ENCODE measurements at regions not wholly inside any gene's neighbourhood (a gene's known extent, or its start where the extent isn't known, plus 50 kb on each side); places are given as distances from the start of the nearest gene placed in this dataset.

GRCh38 chr11:133720951-133721350, 124.4 kb downstream of the SPATA19 start:
- no peak for DNase-seq (ENCODE audit: low spot score)

DNA sequence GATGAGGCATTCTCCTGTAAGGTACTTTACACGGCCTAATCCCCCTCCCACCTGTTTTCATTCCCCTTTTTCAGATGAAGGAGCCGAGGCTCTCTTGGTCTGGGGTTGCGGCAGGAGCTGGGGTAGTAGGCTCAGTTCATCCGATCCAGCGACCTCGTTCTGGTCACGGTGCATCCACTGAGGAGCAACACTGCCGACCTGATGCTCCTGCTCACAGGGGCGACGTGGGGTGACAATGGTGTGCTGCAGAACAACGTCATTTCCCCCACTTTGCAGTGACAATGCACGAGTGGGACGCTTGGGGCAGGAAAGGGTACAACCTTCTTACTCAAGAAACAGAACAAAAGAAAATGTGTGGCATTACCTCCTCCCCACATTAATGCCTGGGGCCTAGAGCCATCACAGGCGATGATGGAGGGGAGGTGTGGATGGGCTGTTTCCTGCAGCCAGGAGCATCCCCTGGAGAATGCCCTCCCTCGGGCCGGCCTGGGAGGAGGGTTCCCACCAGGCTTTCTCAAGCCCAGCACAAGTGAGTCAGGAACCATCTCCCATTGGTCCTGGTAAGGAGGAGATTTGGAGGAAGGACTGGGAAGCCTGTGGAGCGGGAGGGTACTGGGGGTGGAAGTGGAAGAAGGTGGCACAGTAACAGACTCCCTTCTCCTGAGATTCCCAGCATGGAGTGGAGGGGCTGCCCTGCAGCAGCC, 125.6 kb downstream of the SPATA19 start:
- no peak for DNase-seq (ENCODE audit: low spot score)

DNA sequence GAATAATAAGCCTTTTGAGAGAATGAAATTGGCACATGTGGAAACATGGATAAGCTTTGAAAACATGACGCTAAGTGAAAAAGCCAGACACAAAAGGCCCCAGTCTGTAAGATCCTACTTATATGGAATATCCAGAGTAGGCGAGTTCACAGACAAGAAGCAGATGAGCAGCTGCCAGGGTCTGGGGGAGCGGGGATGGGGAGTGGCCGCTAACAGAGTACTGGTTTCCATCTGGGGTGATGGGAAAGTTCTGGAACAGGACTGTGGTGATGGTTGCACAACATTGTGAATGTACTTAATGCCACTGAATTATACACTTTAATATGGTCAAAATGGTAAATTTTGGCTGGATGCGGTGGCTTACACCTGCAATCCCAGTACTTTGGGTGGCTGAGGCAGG, 126.5 kb downstream of the SPATA19 start:
- no peak for DNase-seq (ENCODE audit: low spot score)

DNA sequence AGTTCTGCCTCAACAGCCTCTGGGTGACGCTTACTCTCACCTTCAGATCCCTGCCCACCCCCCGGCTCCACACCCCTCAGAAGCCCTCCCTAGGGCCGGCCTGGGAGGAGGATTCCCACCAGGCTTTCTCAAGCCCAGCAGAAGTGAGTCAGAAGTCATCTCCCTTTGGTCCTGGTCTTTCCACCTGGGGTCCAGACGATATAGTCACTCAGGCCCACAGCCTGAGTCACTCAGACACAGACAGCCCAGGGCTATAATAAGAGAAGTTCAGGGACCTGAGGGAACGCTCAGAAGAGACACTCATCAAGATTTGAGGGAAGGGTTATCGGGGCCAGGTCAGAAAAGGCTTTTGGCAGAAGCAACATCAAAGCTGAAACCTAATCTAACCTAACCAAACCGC, 127.1 kb downstream of the SPATA19 start:
- no peak for DNase-seq (ENCODE audit: low spot score)

- no peak for DNase-seq (ENCODE audit: low spot score)
Measured at GRCh38 chr11:133716602-133717001, 128.7 kb downstream of the SPATA19 start.

GRCh38 chr11:133715602-133716001, 129.7 kb downstream of the SPATA19 start:
- no peak for DNase-seq (ENCODE audit: low spot score)

GRCh38 chr11:133714471-133715375, 130.6 kb downstream of the SPATA19 start:
- no peak for DNase-seq (ENCODE audit: low spot score)

DNA sequence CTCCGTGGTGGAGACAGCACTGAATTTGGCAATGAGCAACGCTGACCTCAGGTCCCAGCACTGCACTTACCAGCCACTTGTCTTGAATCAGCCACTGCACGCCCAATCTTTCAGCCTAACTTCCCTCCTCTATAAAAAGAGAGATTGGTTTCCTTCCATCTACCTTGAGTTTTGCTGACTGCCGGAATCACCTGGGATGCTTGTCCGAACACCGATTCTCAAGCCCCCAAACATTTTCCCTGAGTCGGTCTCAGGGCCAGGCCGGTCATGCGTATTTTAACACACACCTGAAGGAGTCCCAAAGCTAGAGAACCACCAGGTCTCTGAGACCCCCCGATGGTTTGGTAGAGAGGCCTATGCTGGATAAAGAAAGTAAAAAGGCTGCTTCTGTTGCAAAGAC, 131.5 kb downstream of the SPATA19 start:
- no peak for DNase-seq (ENCODE audit: low spot score)

DNA sequence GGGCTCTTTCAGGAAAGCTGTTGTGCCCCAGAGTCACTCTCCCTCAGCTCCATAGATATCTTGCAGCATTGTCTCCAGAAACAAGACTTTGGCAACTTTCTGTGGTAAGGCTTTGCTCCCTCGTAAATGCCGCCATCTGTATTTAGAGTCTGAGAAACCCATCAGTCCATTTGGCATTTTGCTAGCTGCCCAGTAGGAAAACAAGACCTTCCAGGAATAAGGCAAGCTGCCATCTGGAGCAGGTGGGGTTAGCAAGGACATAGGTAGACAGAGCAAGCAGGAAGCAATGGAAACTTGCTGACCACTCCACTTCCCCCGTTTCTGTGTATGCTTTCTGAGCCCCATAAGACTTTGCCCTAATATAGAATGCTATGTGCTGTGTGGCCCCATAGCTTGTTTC, 131.9 kb downstream of the SPATA19 start:
- DNase-seq (ENCODE audit: low spot score) = no peak

- no peak for DNase-seq (ENCODE audit: low spot score)
Measured at GRCh38 chr11:133712051-133712560, 133.2 kb downstream of the SPATA19 start.

DNA sequence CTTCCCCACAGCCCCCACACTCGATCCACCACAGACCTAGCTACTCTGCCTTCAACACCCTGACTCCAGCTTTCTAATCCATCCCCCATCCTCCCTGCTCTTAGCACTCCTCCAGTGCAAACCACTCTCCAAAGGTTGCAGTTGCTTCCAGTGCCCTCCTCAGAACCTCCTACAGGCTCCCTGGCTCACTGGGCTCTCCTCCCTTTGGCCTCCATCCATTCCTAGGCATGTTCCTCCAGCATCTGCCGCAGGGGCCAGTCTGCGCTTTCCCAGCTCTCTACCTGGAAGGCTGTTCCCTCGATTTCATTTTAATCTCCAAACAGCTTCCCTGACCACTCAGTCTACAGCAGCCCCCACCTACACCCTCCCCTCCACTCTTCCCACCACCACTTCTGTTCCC, 133.8 kb downstream of the SPATA19 start:
- DNase-seq (ENCODE audit: low spot score) = no peak

DNA sequence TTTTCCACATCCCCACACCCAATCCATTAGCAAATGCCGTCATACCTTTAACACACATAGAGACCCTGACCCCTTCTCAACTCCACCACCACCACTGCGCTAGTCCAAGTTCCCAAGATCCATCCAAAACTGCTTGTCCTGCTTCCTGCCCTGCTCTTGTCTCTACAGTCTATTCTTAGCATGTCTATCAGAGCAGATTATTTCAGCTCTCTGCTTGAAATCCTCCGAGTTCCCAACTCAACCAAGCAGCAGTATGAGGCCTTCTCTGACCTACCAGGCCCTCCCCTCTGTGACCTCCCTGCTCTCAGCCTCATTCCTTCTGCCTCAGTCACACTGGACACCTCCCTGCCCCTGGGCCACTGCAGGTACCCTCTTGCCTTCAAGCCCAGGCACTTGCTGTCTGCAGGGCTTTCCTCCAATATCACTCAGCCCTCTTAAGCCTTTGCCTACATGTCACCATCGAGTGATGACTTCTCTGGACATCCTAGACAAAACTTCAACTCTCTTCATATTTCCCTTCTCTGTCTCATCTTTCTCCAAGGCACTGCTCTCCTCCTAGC, 134.6 kb downstream of the SPATA19 start:
- no peak for DNase-seq (ENCODE audit: low spot score)

GRCh38 chr11:133710241-133710640, 135.1 kb downstream of the SPATA19 start:
- no peak for DNase-seq (ENCODE audit: low spot score)

GRCh38 chr11:133708547-133709051, 136.7 kb downstream of the SPATA19 start:
- DNase-seq (ENCODE audit: low spot score) = no peak

DNA sequence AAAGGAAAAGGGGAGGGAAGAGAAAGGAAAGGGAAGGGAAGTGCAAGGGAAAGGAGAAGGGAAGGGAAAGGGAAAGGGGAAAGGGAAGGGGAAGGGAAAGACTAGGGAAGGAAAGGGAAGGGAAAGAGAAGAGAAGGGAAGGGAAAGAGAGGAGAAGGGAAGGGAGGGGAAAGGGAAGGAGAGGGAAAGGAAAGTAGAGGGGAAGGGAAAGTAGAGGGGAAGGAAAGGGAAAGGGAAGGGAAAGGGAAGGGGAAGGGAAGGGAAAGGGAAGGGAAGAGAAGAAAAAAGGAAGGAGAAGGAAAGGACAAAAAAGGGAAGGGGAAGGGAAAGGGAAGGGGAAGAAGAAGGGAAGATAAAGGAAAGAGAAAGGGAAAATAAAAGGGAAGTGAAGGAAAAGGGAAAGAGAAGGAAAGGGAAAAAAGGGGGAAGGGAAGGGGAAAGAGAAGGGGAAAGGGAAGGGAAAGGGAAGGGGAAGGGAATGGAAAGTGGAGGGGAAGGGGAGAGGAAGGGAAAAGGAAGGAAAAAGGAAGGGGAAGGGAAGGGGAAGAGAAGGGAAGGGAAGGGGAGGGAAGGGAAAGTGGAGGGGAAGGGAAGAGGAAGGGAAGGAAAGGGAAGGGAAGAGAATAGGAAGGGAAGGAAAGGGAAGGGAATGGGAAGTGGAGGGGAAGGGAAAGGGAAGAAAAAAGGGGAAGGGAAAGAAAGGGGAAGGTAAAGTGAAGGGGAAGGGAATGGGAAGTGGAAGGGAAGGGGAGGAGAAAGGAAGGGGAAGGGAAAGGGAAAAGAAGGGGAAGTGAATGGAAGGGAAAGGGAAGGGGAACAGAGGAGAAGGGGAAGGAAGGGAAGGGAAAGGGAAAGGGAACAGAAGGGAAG, 138.2 kb downstream of the SPATA19 start:
- no peak for DNase-seq (ENCODE audit: low spot score)

DNA sequence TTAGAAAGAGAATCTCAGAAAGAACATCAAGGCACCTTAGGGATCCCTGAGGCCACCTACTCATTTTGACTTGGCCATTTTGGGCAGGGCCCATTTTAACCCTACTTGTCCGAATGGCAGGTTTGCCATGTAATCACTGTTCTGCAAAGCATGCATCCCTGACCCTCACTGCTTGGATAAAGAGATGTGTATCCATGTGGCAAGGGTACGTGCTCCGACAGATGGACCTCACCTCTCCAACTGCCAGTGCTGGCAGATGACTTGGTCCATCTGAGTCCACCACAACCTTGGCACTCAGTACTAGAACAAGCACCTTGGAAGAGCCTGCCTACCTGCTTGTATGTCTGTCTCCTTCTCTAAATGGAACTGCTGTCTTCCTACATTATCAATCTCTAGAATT, 139.4 kb downstream of the SPATA19 start:
- no peak for DNase-seq (ENCODE audit: low spot score)

- no peak for DNase-seq (ENCODE audit: low spot score)
Measured at GRCh38 chr11:133705074-133705648, 140.2 kb downstream of the SPATA19 start.

DNA sequence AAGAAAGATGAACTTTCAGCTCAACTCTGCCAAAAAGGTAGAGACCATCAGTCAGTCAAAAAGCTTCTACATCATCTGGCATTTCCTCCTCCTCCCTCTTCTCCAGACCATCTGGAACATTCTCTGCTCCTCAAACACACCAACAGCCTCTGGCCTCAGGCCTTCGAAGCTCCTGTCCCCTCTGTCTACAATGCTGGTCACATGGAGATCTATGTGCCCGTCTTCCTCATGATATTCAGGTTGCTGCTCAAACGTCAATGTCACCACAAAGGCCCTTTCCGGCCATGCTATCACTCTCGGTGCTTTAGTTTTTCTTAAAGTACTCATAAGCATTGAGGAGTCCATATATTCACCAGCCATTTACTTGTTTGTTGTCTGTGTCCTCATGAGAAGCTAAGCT, 146.2 kb downstream of the SPATA19 start:
- DNase-seq (ENCODE audit: low spot score) = no peak

GRCh38 chr11:133698654-133699053, 146.7 kb downstream of the SPATA19 start:
- DNase-seq (ENCODE audit: low spot score) = no peak

GRCh38 chr11:133697603-133698180, 147.6 kb downstream of the SPATA19 start:
- DNase-seq (ENCODE audit: low spot score) = no peak

- no peak for DNase-seq (ENCODE audit: low spot score)
Measured at GRCh38 chr11:133697161-133697560, 148.2 kb downstream of the SPATA19 start.

Data from D341Med (cell line).